Lower leg skin (tissue), 4 donors: ENCODE measurements at regions not wholly inside any gene's neighbourhood (a gene's known extent, or its start where the extent isn't known, plus 50 kb on each side); places are given as distances from the start of the nearest gene placed in this dataset.
"Not testable (repeated sequence)": the region's sequence is repeated elsewhere in the genome, so short reads cannot be mapped to it uniquely, and the experiment has no call there.

Source experiments
- DNase-seq, 2 donors: peaks; one replicate each; pipeline ENCODE4 v3.0.0-alpha.2; 2019; ENCODE audit warnings: low spot score in 2 of 2
- H3K4me3 ChIP-seq: fragments of 200-600 bp; sonication (generic); 2 replicates; pipeline ENCODE4 v1.5.1; 2017; ENCODE audit warnings: mild to moderate bottlenecking, low read depth; ENCODE audit not compliant: poor library complexity, severe bottlenecking
- CTCF ChIP-seq, 3 donors: fragments of 450-650 bp; IDR thresholded peaks; one replicate each; pipeline ENCODE4 v1.5.1; 2016; ENCODE audit warnings: antibody characterized with exemption in 3 of 3, mild to moderate bottlenecking in 3 of 3, moderate library complexity in 2 of 3
- POLR2A ChIP-seq, 2 donors: fragments of 450-650 bp; IDR thresholded peaks; one replicate each; pipeline ENCODE4 v1.6.1; 2016 to 2017; ENCODE audit warnings: antibody characterized with exemption in 2 of 2, mild to moderate bottlenecking in 1 of 2, moderate library complexity in 1 of 2
- WGBS, 2 donors: methylation state at CpG; one replicate each; pipeline ENCODE4 v1.1.5; 2018; 5-methylcytosine and 5-hydroxymethylcytosine counted together
- intact Hi-C: fragments of 100-400 bp; cut with DNase I; formaldehyde crosslinking; loops from one replicate; pipeline ENCODE4 v1.15.0; 2023; ENCODE audit warnings: low total_unique reads

GRCh38 chr12:111122458-111122878, 202.1 kb upstream of the MYL2 start:
- TF ChIP-seq POLR2A (IDR thresholded peaks at IDR 0.05) (no peak), CTCF (IDR thresholded peaks at IDR 0.05) (no peak)
- no peak overlapping the region for H3K4me3 ChIP-seq
- DNase-seq = no peak
- intact Hi-C loops = no loop called here
- WGBS, 2 donors = 8 to 10% methylated on average over 7 of the region's 7 CpGs

GRCh38 chr12:111121840-111122239, 201.5 kb upstream of the MYL2 start:
- DNase-seq = no peak
- TF ChIP-seq POLR2A (IDR thresholded peaks at IDR 0.05) (no peak), CTCF (IDR thresholded peaks at IDR 0.05) (no peak)

GRCh38 chr12:111120578-111120977, 200.2 kb upstream of the MYL2 start:
- DNase-seq = no peak
- TF ChIP-seq POLR2A (IDR thresholded peaks at IDR 0.05) = no peak
- TF ChIP-seq CTCF (IDR thresholded peaks at IDR 0.05) = no peak
- intact Hi-C loops = no loop called here
- no peak overlapping the region for H3K4me3 ChIP-seq
- WGBS, 2 donors = 31 to 41% methylated on average over 5 of the region's 5 CpGs

More at GRCh38 chr12:111121840-111122239, 201.5 kb upstream of the MYL2 start:
- intact Hi-C loops = no loop called here
- WGBS, 2 donors = 35 to 39% methylated on average over 6 of the region's 6 CpGs
- no peak overlapping the region for H3K4me3 ChIP-seq

DNA sequence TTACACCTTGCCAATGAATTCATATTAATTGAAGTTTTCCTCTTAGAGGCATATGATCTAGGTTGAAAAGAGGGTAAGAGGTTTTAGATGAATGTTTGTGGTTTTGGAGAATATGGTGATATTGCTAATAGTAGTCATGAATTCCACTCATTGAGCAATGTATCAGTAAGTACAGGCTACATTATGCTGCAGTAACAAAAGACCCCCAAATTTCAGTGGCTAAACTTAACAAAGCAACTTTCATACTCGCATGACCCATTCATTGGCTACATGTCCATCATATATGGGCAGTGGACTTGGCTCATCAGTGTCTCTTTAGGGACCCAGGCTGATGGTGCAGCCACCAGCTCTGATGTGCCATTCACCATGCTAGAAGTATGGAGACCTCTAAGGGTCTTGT, 196.6 kb upstream of the MYL2 start:
- 83 to 84% methylated on average over 1 of the region's 1 CpG for whole genome bisulfite sequencing, 2 donors
- TF ChIP-seq POLR2A (IDR thresholded peaks at IDR 0.05) = no peak
- no peak for TF ChIP-seq CTCF (IDR thresholded peaks at IDR 0.05)

GRCh38 chr12:111113313-111113712, 192.9 kb upstream of the MYL2 start:
- DNase-seq, H3K4me3 ChIP-seq, intact Hi-C loops: not testable (repeated sequence)
- WGBS, 2 donors = 81 to 83% methylated on average over 3 of the region's 3 CpGs

More for the DNA sequence above, 196.6 kb upstream of the MYL2 start:
- intact Hi-C loops = no loop called here
- H3K4me3 ChIP-seq = no peak overlapping the region
- DNase-seq = no peak

DNA sequence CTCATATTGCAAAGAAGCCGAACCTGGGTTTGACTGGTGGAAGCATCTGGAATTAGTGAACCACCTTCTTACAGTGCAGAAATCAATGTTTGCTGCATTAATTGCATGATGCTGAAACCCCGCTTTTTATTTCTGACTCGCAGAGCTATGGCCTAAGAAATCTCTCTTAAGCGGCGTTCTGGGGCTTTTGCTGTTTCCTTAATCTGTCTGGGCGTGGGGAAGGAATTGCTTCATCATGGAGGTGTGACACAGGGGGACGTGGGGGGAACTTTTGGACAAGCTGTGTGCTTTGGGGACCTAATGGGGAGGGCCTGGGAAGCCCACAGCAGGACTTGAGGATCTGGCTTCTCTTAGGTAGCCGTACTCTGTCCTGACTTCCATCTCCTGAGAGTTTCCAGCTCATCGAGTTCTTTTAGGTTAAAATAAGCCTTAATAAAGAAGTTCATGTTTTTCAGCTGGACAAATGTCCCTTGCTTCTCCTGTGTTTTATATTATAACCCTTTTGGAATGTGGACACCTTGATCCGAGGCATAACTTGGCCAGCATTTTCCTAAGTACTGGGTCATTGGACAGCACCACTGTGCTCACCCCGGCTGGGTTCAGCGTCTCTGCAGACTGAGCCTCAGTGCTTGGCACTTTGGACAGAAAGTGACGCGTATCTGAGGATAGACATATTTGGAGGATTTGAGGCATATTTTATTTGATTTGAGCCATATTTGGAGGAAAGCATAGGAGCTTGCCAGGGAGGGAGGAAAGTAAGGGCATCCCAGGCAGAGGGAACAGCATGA, 192.1 kb upstream of the MYL2 start:
- TF ChIP-seq POLR2A (IDR thresholded peaks at IDR 0.05) = no peak
- TF ChIP-seq CTCF (IDR thresholded peaks at IDR 0.05) = no peak
- no peak for DNase-seq
- intact Hi-C loops = no loop called here
- no peak overlapping the region for H3K4me3 ChIP-seq
- 77 to 79% methylated on average over 14 of the region's 14 CpGs for WGBS, 2 donors
